LHCN-M2 (cell line): ENCODE measurements at regions not wholly inside any gene's neighbourhood (a gene's known extent, or its start where the extent isn't known, plus 50 kb on each side); places are given as distances from the start of the nearest gene placed in this dataset.
A peak's percentile ranks its signal among the peaks of the same experiment; 100 is the strongest.
"Not testable (repeated sequence)": the region's sequence is repeated elsewhere in the genome, so short reads cannot be mapped to it uniquely, and the experiment has no call there.

Source experiments
- DNase-seq: peaks from one replicate; pipeline ENCODE4 v3.0.0-alpha.2; 2012; ENCODE audit warnings: low read depth

DNA sequence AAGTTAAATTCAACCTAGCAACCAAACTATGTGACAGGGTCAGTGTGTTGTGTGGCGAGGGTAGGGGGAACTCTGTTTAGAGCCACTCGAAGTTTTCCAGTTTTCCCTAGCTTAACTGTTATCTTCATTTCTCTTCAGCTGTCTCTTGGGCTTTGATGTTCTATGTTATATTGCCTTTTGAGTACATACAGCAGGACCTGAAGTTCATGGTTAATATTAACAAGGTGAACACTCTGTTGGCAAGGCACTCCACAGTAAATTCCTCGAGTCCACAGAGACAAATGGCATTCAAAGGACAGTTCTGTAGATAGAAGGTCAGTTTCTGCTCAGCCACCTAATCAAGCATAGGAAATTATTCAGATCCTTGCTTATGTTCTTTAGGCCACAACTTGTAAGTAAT lies 147.9 kb upstream of the DPH6 start:
- no peak for DNase-seq

DNA sequence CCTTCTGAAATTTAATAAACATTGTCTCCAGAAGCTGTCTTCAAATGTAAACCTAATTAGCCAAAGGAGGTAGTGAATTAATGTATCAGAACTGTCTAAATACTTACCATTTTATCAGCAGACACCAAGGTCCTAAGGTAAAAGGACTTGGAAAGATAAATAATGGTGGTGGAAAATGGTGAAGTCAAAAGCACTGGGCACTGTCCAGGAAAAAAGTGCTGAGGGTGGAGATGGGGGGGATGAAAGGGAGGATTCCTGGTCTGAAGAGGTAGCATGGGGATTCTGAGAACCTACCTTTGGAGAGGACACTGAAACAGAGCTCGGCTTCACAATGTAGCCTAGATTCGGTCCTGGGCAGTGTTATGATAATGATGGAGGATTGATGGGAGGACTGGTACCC lies 149.0 kb upstream of the DPH6 start:
- no peak for DNase-seq

DNA sequence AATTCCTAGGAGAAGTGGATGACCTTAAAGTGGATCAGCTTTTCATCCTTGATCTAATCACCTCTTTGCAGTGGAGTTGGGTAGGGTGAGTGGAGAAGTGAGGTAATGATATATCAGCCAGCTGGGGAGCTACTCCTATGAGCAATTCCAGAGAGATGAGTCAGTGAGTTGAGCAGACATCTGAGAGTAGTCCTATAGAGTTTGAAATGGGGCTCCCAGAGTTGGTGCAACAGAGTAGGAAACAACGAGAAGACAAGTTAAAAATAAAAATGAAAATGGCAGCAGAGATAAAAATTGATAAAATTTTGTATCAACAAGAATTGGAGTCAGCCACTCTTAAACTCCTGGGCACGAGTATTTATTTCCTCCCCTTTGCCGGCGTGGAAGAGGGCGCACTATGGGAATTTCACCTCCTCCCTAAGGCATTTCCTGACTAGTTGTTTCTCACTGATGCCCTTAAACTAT lies 150.8 kb upstream of the DPH6 start:
- peak; percentile 84 for DNase-seq

DNA sequence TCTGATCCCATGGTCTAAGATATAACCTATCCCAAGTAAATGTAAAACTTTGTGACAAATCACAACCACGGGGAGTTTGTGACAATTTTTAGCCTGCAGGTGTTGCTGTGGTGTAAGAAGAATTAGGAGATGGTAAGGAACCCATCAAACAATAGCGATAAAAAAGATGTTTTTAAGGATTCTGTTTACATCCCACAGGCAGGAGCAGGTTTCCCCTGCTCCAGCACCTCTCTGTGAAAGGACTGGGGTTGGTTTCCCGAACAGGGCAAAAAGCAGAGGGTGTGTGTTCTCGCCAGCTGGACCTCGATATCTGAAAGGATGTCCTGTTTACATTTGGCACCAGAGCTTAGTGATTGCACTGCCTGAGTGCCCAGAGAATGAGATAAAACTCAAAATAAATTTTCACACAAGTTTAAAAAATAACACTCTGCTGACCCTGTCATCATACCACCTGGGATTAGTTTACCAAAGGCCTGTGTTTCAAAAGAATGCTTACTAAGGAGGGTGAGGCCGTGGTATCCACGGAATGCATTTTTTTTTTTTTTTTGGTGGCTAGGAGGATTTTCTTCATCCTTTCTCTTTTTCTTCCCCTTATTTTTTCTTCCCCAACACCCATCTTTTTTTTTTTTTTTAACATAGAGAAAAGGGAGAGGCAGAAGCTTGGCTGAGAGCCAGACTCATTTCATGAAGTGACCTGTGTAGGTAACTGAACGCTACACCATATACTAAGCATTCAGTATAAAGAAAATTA lies 151.8 kb upstream of the DPH6 start:
- peak; percentile 59 for DNase-seq

DNA sequence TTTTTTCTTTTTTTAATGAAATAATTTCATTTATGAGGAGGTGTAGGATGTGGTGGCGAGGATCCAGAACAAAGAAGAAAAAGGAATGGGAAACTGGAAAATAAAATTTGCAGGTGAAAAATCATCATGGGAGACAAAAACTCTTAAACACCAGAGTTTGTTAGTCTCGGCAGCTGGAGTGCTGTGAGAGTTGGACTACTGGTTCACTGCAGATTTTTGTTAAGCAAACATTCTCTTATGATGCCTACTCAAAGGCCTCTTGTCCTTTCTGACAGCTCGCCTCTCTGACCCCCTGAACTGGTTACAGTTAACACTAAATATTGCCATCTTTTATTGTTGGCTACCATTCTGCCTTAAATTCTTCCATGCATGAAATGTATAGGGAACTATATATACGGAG lies 152.4 kb upstream of the DPH6 start:
- DNase-seq: no peak

DNA sequence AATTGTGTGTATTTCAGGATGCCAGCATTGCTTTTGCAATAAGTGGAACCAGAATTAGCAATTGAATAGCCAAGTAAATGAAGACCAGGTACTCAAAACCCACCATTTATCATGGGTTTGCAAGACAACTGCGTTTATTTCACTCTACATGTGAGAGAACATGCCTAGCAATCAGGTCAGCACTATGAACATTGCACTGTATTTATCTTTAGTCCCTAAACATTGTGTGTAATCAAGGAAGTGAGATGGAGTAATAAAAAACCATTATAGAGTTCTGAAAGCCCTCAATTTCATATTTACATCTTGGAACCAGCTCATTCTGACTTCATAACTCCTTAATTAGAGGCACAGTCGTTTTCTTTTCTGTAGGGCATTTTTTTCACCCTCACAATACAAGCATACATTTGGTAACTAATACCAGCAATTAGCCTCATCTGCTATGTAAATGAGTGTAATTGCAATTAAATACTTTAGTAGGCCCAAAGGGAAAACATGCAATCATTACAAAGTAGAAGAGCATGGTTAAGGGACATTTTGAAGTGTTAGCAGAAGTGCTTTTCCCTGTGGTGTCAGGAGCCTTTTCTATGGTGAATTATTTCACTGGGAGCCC lies 153.1 kb upstream of the DPH6 start:
- no peak for DNase-seq

DNA sequence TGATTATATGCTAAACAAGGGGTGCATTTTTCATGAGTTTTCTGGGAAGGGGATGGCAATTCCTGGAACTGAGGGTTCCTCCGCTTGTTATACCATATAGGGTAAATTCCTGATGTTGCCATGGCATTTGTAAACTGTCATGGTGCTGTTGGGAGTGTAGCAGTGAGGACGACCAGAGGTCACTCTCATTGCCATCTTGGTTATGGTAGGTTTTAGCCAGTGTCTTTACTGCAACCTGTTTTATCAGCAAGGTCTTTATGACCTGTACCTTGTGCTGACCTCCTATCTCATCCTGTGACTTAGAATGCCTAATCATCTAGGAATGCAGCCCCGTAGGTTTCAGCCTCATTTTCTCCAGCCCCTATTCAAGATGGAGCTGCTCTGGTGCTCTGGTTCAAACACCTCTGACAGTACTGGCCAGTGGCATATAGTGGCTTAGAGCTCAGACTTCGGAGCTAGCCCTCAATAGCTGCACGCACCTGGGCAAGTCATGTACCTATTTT lies 154.2 kb upstream of the DPH6 start:
- DNase-seq: not testable (repeated sequence)

DNA sequence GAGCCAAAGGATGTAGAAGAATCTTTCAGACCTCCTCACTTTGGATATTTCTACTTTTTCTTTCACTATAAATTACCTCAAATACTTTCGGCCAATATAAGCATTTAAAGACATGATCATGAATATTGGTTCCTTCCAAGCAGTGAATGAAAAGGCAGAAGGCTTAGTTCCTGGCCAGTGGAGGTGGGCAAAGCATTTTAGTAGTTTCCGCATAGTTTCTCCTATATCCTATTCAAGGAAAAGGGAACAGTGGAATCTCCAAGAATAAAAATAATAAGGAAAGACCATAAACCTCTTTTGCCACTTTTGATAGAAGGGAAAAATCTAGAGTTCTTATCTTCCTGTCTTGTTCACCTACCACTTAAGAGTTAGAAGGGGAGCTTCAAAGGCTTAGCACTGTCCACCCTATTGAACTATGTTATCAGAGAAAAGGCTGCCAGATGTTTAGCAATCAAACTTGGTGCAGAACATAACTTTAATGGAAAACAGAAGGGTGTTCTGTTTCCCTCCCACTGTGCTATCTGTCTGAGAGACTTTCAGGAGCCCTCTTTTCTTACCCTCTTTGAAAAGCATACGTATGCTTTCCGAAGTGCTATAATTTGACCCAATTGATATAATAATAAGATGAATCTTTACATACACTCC lies 155.6 kb upstream of the DPH6 start:
- no peak for DNase-seq

DNA sequence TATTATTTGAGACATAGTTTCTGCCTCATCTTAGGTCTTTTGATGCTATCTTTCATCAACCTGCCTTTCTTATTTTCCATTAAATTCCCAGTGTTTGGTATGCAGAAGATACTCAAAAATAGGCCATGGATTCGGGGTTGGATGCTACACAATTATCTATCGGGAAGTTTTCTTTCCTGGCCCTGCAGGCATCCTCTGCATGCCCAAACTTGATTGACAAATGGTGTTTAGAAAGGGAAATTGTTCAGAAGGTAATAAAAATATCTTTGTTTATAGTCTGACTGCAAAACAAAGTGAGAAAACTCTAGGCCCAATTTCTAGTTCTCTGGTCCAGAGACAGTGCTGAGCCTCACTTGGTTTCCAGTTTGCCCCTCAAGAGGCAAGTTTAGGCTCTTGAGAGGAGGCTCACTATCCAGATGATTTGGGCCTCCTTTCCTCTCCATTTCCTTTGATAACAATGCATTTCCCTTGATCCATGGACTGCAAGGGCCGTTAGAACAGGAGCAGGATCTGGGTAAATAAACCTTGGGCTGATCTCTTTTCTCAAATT lies 157.1 kb upstream of the DPH6 start:
- no peak for DNase-seq

DNA sequence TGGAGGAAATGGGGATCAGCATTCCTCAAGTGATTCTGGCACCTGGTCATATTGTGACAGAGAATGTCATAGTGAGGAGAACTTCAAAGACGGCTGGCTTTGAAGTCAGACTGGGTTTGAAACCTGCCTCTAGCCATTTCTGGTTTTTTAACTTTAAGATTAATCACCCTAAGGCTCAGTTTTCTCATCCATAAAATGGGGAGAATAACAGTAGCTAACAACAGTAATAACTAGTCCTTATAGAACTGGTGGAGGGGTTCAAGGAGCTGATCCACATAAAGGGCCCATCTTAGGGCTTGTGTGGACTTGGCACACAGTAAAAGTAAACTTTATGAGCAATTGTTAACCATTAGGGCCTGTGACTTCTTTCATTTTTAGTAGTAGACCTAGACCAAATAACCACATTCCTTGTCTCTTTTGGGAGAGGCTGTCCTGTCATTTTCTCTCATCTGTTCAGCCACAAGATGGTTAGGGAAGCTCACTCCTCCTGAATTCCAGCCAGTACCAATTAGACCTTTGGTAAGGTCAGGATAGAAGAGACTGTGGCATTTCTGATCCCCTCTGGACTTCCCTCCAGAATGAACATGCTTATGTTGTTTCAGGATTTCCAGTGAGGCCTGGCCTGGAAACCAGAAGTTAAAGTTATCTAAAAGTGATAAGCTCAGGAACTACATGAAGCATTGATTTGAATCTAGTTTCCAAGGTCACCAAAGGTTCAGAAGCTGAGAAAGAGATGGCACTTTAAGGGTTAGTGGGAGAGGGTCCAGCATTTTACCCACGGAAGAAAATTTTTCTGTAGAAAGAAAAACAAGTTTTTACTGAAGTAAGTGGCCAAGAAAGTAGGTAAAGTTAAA lies 159.3 kb upstream of the DPH6 start:
- DNase-seq: peak; percentile 22

DNA sequence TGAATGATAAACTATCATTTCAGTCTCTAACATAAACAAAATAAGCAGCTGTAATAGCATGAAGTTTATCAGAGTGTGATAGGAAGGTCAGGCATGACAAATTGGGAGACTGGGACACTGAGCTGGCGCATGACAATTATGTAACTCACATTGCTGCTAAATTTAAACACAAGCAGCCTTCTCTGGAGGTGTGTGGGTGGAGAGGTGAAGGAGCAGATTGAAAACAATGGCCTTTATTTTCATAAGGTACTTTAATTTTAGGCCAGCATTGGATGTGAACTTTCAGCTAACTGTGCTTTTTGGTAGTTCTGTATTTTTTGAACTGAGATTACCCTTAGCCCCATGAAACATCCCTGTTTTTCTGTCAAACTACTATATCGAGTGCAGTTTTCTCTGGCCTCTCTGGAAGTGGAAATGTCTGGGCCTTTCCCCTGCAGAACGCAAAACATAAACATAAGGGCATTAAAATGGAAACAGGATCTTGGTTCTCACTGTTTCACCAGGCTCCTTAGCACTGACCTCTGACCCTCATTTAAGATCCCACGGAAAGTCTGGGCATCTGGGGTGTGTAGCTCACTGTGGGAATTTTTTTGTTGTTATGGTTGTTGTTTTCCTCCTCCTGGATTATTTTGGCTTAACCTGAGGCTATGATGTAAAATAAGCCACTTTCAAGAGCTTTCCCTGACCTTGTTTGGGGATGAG lies 160.1 kb upstream of the DPH6 start:
- peak; percentile 49 for DNase-seq

DNA sequence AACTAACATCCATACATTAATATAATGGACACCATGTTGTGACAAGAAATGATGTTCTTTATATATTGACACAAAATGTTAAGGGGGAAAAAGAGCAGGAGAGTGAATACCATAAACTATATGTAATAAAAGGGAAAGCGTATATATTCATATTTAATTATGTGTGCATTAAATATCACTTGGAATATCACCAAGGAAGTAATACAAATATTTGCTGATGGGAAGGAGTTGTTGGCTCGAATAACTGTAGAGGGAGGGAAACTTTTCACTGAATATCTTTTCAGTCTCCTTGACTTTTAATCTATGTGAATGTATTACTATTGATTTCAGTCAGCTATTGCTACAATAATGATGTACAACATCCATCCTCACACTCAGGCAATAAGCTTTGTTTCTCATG lies 167.0 kb upstream of the DPH6 start:
- DNase-seq: no peak

DNA sequence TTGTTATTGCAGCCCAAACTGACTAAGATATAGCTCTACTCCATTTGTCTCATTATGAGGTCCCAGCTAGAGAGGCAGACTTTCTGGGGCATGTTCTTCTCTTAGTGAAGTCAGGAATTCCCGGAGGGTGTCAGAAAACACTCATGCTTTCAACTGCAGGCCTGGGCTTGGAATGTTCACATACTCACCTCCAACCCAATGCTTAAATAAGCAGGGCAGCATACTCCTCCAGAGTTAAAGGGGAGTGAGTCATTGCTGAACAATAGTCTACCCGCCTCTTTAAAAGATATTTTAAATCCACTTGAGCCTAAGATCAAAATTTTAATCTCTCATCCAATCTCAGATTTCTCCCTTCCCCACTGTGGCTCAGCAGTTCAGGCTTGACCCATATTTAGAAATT lies 167.8 kb upstream of the DPH6 start:
- peak; percentile 60 for DNase-seq

DNA sequence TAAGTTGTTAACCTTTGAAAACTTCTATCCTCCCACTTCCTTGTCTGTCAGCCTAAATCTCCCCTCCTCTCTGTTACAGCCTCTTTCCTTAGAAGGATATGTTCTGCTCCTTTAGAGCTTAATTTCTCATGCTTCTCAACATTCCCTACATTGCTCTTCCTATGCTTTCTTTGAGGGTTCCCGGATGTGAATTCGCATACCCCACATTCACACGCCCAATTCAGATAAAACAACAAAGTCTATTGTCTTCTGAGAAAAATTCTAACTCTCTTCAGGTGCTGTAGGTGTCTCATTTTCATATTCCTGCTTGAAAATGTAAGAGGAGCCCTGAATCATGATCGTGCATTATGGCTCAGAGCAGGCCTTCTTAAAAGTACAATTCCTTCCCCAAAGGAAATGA lies 171.8 kb upstream of the DPH6 start:
- DNase-seq: no peak

DNA sequence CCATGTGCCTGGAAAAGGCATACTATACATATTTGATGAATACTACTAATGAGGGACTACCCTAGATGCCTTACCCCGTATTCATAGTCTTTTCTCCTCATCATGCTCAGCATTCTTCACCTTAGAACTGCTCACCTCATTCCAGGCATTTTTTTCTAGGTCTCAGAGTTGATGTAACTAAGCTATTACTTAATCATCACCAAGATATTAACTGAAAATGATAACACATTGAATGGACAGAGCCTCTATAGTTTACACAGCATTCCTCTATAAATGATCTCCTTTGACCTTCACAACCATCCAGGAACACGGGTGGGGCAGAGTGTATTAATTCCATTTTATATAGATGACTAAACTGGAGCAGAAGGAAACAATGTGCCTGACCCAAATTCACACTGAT lies 174.1 kb upstream of the DPH6 start:
- no peak for DNase-seq

DNA sequence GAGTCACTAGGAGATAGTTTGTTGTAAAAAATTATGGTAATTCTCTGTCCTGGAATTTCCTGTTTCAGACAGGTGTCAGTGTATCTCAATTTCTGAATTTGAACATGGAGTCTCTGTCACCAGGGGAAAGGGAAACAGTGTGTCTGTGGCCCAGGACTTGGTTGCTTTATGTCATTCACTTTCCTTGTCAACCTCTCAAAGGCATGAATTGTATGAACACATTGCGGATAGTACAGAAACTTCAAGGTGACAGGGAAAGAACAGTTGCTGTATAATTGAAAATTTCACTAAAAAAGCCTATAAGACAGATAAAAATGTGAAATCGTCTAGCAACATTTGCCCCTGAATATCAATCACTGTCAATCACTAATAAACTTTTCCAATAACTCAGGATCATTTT lies 175.0 kb upstream of the DPH6 start:
- no peak for DNase-seq

DNA sequence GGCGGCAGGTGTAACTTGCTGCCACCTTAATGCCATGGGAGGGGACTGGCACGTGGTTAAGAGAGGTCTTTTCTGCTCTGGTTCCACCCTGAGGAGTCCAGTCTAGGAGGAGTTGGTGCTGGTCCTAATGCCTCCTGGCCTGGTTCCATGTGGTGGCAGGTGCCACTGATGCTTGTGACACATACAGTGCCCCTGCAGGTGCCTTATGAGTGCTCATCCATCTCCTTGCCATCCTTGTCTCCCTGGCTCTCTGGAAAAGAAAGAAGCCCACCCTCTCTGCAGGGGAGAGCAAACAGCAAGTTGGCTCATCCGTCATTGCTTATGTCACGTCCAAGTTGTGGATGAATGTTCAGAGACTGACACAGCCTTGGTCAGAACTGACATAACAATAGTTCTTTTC lies 175.8 kb upstream of the DPH6 start:
- DNase-seq: no peak

DNA sequence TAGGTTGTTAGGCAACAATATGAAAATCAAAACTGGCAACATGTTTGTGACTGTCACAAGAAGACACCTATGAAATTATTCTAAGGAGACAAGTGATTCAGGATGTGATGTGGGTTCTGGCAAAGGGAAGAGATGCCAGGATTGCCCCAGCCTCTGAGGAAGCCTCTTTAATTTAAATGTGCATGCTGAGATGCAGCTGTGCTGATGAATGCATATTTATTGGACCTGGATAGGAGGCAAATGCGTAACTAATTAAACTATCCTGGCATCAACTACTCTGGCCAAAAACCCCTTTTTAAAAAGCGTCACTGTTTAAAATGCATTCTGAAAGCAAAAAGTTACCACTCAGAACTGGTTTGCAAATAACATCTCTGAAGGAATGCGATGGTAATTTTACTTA lies 176.5 kb upstream of the DPH6 start:
- no peak for DNase-seq

DNA sequence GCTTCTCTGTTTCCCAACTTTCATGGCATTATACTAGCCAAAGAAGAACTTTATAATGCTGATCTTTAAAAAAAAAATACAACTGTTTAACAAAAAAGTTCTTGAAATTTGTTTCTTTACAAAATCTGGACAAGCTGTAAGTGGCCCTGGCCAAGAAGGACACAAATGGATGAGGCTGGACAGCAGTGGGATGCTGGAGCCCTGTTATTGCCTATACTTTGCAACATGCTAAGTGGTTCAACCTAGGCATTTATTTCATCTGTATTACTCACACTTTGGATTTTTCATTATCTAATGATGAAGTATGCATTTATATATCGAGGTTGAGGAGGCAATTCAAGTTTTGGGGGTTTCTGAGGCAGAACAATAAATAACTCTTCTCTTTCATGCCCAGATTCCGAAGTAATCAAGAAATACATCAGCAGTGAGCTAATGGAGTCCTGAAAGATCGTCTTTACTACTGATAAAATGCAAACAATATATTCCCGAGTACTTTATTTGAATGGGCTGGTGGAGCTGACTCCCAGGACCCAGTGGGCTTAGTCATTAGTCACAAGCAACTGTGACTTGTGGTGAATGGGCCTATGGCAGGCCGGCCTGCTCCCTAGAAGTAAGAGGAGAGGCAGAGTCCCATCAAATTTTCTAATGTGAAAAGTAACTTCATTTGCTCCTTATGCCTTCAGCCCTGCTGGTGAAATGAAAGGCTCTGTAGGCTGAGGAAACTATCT lies 177.3 kb upstream of the DPH6 start:
- DNase-seq: no peak

DNA sequence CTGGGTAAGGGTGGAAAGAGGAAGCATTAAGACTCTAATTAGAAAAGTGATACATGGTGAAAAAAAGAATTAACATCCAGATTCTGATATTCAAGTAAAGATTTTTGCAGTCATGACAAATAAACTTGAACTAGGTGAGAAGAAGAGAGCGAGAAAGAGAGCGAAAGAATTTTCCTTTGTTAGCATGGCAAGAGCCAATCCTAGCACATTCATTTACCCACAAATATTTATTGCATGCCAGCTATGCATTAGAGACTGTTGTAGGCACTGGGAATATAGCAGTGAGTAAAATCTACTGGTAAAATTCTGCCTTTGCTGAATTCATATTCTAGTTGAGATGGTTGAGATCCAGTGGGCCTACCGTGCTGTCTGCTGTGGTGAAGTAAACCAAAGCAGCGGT lies 177.9 kb upstream of the DPH6 start:
- no peak for DNase-seq
